ENCODE measurements at regions not wholly inside any gene's neighbourhood (a gene's known extent, or its start where the extent isn't known, plus 50 kb on each side); places are given as distances from the start of the nearest gene placed in this dataset.

- TF ChIP-seq CTCF (IDR thresholded peaks at IDR 0.05) (no peak), POLR2A (IDR thresholded peaks at IDR 0.05) (no peak)
These were observed 62.4 kb downstream of the ARL6IP4 start for GRCh38 chr12:123042833-123043232.

Measured in Peyer's patch (tissue), 4 donors.